ENCODE measurements at regions not wholly inside any gene's neighbourhood (a gene's known extent, or its start where the extent isn't known, plus 50 kb on each side); places are given as distances from the start of the nearest gene placed in this dataset.

DNA sequence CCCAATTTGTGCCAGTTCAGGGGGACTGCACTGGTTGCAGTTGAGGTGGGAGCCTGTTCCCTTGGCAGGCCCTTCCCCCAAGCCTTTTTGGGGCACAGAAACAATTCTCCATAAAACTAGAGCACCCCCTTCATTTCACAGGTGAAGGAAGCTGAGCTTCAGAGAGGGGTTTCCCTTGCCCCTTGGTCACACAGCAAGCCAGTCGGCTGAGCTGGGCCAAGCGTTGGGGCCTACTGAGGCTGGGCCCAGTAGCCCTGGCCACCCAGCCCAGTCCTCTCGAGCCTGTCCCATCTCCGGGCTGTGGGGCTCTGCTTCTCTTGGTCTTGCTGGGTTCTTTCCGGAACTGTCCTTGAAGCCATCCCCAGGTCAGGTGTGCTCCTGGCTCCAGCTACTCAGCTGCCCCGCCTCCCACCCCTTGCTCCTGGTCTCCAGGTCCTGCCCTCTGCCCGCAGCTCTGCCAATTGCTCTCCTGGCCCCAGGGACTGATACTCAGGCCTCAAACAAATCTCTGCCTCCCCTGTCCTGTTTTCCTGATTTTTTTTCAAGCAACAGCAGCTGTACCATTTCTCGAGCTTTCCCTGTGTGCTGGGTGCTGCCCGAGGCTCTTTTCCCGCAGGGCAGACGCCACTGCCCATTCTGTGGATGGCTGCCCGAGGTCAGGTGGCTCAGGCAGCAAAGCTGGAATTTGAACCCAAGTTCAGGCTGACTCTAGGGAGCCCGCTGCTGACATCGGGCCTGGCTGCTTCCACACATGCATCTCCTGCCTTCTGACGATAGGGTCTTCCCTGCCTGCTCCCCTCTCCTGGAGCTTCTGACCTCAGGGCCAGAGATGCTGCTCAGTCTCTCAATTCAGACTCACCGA lies 87.4 kb upstream of the NKD1 start:
- Histone ChIP-seq H3K27ac (no peak overlapping the region), H3K4me1 (ENCODE audit: control insufficient read depth in 1 of 2, insufficient read depth in 1 of 2, low read depth in 1 of 2, low read length in 1 of 2) (no peaks in the 10 kb centered on the region), H3K4me3 (ENCODE audit: low read depth in 1 of 2, low read length in 1 of 2) (no peak overlapping the region), H3K36me3 (no peaks in the 10 kb centered on the region), H3K9me3 (no peaks in the 10 kb centered on the region), H3K27me3 (peaks cover 26% of the 10 kb centered on the region)
- TF ChIP-seq, protein P1, sequence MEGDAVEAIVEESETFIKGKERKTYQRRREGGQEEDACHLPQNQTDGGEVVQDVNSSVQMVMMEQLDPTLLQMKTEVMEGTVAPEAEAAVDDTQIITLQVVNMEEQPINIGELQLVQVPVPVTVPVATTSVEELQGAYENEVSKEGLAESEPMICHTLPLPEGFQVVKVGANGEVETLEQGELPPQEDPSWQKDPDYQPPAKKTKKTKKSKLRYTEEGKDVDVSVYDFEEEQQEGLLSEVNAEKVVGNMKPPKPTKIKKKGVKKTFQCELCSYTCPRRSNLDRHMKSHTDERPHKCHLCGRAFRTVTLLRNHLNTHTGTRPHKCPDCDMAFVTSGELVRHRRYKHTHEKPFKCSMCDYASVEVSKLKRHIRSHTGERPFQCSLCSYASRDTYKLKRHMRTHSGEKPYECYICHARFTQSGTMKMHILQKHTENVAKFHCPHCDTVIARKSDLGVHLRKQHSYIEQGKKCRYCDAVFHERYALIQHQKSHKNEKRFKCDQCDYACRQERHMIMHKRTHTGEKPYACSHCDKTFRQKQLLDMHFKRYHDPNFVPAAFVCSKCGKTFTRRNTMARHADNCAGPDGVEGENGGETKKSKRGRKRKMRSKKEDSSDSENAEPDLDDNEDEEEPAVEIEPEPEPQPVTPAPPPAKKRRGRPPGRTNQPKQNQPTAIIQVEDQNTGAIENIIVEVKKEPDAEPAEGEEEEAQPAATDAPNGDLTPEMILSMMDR (IDR thresholded peaks at IDR 0.05), result no peak

DNA sequence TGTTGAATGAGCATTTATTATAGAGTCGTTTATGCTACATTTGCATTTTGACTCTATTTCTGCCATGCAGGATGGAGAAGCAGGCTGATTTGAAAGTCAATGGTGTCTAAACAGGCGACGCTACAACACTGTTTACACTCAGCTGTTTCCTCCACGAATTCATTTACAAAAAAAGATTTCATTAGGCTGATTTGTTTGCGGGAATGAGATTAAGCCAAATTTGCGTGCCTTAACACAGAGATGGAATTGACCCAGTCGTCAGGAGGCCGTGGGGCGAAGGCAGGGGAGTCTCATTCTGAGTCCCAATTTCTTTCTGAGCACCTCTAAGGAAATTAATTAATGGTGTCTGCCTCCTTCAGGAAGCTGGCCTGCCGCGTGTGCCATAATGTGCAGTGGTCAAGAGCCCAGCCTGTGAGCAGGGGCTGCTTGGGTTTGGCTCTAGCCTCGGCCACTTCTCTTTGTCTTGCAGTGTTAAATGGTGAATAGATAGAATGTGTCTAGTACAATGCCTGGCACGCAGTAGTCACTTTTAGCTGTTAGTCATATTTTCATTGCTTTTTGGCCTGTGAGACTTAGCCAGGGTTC lies 88.6 kb upstream of the NKD1 start:
- Histone ChIP-seq H3K9me3 (no peaks in the 10 kb centered on the region), H3K4me3 (ENCODE audit: low read depth in 1 of 2, low read length in 1 of 2) (no peak overlapping the region), H3K27ac (no peak overlapping the region), H3K27me3 (peaks cover 14% of the 10 kb centered on the region), H3K4me1 (ENCODE audit: control insufficient read depth in 1 of 2, insufficient read depth in 1 of 2, low read depth in 1 of 2, low read length in 1 of 2) (no peaks in the 10 kb centered on the region), H3K36me3 (no peaks in the 10 kb centered on the region)
- TF ChIP-seq, protein P1 (IDR thresholded peaks at IDR 0.05), result no peak

DNA sequence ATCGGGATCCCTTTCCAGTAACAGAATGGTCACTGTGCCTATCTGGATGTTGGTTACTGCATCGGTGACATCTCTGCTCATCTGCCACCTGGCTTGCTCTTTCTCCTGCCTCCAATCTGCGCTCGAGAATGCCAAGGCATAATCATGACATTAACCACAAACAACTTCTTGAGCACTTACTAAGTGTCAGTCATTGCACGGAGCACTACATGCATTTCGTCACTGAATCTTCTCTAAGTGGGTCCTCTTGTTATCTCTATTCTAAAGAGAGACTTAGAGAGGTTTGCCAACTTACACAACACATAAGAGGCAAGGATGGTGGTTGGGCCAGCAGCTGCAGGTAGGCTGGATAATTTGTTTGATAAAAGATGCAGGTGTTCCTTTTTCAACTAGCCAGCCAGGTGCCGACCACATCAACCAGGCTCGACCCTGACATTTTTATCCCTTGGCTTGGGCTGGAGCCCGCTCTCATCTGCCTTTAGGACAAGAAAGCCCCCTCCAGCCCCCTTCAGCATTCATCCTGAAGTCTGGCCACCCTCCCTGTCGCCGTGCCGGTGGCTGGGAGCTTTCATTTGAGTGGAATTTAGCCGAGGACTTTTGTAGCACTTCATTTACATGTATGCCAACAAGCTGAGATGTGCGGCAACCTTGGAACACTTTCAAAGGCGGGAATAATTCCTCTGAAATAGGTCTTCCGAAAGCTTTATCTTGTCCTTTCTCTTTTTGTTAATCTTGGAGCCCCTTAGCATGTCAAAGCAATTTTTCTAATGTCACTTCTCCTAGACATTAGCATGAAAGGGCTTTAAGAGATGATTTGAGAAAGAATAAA lies 89.3 kb upstream of the NKD1 start:
- Histone ChIP-seq H3K36me3 (no peaks in the 10 kb centered on the region), H3K4me3 (ENCODE audit: low read depth in 1 of 2, low read length in 1 of 2) (no peak overlapping the region), H3K9me3 (no peaks in the 10 kb centered on the region), H3K27me3 (peaks cover 10% of the 10 kb centered on the region), H3K27ac (no peak overlapping the region), H3K4me1 (ENCODE audit: control insufficient read depth in 1 of 2, insufficient read depth in 1 of 2, low read depth in 1 of 2, low read length in 1 of 2) (no peaks in the 10 kb centered on the region)
- TF ChIP-seq, protein P1 (IDR thresholded peaks at IDR 0.05), result no peak

DNA sequence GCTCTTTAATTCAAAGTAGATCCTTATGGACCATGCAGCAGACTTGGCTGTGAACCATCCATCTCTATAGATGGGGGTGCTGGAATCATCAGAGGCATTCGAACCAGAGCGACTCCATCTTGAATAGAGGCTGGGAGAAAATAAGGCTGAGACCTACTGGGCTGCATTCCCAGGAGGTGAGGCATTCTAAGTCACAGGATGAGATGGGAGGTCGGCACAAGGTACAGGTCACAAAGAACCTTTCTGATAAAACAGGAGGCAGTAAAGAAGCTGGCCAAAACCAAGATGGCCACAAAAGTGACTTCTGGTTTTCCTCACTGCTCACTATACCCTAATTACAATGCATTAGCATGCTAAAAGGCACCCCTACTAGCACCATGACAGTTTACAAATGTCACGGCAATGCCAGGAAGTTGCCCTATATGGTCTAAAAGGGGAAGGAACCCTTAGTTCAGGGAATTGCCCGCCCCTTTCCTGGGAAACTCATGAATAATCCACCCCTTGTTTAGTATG lies 89.2 kb upstream of the BRD7 start:
- Histone ChIP-seq H3K36me3 (no peaks in the 10 kb centered on the region), H3K9me3 (no peaks in the 10 kb centered on the region), H3K27me3 (peaks cover 10% of the 10 kb centered on the region), H3K27ac (no peak overlapping the region), H3K4me1 (ENCODE audit: control insufficient read depth in 1 of 2, insufficient read depth in 1 of 2, low read depth in 1 of 2, low read length in 1 of 2) (no peaks in the 10 kb centered on the region), H3K4me3 (ENCODE audit: low read depth in 1 of 2, low read length in 1 of 2) (no peak overlapping the region)
- TF ChIP-seq, protein P1 (IDR thresholded peaks at IDR 0.05), result no peak

DNA sequence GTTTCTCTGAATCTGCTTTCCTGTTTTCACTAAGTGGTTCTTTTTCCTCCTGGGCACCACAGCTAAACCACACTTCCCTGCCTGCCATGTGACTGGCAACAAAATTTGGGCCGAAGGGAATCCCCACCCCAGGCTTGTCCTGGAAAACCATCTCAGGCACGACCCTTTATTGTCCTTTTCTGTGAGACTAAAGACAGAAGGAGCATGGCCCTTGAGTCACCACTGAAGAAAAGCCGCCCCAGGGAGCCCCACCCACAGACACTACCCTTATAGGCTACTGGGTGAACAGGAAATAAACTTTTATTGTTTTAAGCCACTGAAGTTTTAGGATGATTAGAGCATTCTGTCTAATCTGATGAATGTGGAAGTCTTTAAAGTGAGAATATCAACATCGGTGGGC lies 88.6 kb upstream of the BRD7 start:
- H3K27me3 ChIP-seq, result peaks cover 10% of the 10 kb centered on the region
- H3K4me1 ChIP-seq (ENCODE audit: control insufficient read depth in 1 of 2, insufficient read depth in 1 of 2, low read depth in 1 of 2, low read length in 1 of 2), result no peaks in the 10 kb centered on the region
- TF ChIP-seq, protein P1 (IDR thresholded peaks at IDR 0.05), result no peak
- no peaks in the 10 kb centered on the region for H3K9me3 ChIP-seq
- H3K36me3 ChIP-seq, result no peaks in the 10 kb centered on the region
- no peak overlapping the region for H3K4me3 ChIP-seq (ENCODE audit: low read depth in 1 of 2, low read length in 1 of 2)
- H3K27ac ChIP-seq, result no peak overlapping the region
